ENCODE measurements at regions not wholly inside any gene's neighbourhood (a gene's known extent, or its start where the extent isn't known, plus 50 kb on each side); places are given as distances from the start of the nearest gene placed in this dataset.

DNA sequence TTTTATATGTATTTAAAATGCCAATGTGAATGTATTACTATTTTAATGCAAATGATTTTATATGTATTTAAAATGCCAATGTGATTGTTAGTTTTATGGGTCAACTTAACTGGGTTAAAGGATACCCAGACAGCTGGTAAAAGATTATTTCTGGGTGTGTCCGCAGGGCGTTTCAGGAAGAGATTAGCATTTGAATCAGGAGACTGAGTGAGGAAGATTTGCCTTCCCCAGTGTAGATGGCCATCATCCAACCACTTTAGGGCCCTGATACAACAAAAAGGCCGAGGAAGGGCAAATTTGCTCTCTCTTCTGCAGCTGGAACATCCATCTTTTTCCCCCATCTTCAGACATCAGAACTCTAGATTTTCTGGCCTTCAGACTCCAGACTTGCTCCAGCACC, 116.2 kb downstream of the BAMBI start:
- H3K27me3 Mint-ChIP-seq: peaks cover 25% of the 10 kb centered on the region
- H3K4me3 Mint-ChIP-seq: no peak overlapping the region
- DNase-seq (ENCODE audit: low spot score in 2 of 2) (no peak), ATAC-seq (replicated peaks; ENCODE audit: extremely low read depth, poor library complexity, severe bottlenecking) (no peak)
- H3K36me3 Mint-ChIP-seq (ENCODE audit: insufficient read depth): no peaks in the 10 kb centered on the region
- no peak overlapping the region for H3K27ac Mint-ChIP-seq (ENCODE audit: low read depth)
- H3K9me3 Mint-ChIP-seq: no peaks in the 10 kb centered on the region
- H3K4me1 Mint-ChIP-seq: no peaks in the 10 kb centered on the region

DNA sequence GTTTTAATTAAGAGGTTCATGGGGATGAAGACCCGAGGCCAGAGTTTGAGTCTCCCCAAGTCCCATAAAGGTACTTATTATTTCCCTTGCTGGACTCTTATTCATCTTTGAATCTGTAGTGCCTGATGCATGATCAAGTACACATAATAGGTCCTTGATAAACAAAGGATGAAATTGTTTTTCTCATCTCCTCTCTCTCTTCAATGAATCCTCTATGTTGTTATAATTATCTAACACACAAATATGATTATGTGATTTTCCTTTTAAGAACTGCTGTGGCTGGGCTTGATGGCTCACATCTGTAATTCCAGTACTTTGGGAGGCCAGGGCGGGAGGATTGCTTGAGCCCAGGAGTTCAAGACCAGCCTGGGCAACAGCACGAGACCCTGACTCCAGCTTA, 117.7 kb downstream of the BAMBI start:
- Mint-ChIP-seq H3K4me3 (no peak overlapping the region), H3K9me3 (no peaks in the 10 kb centered on the region), H3K27ac (ENCODE audit: low read depth) (no peak overlapping the region), H3K36me3 (ENCODE audit: insufficient read depth) (no peaks in the 10 kb centered on the region), H3K27me3 (peaks cover 10% of the 10 kb centered on the region), H3K4me1 (no peaks in the 10 kb centered on the region)
- DNase-seq (ENCODE audit: low spot score in 2 of 2) (no peak), ATAC-seq (replicated peaks; ENCODE audit: extremely low read depth, poor library complexity, severe bottlenecking) (no peak)

DNA sequence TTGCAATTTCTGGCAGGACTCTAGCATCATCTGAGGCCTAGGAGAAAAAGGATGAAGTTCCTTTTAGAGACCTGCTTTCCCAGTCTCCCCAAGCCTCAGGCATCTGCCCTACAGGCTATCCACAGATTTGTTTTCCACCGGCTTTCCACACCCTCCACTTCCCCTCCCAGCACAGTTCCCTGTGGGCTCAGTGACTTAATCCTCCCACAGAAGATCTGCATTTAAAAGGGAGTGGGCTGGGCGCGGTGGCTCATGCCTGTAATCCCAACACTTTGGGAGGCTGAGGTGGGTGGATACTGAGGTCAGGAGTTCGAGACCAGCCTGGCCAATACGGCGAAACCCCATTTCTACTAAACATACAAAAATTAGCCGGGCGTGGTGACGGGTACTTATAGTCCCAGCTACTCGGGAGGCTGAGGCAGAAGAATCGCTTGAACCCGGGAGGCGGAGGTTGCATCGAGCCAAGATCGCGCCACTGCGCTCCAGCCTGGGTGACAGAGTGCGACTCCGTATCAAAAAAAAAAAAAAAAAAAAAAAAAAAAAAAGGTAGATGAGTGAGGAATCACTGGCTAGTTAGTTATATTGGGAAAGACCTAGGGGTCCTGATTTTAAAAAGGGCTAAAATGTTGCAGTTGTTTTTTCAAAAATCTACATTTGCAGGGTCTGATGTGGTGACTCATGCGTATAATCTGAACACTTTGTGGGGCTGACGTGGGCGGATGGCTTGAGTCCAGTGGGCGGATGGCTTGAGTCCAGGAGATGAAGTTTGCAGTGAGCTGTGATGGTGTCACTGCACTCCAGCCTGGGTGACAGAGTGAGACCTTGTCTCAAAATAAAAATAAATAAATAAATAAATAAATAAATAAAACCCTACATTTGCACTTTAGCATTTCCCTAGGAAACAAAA, 119.5 kb downstream of the BAMBI start:
- H3K27me3 Mint-ChIP-seq: no peaks in the 10 kb centered on the region
- DNase-seq (ENCODE audit: low spot score in 2 of 2) (no peak), ATAC-seq (replicated peaks; ENCODE audit: extremely low read depth, poor library complexity, severe bottlenecking) (no peak)

DNA sequence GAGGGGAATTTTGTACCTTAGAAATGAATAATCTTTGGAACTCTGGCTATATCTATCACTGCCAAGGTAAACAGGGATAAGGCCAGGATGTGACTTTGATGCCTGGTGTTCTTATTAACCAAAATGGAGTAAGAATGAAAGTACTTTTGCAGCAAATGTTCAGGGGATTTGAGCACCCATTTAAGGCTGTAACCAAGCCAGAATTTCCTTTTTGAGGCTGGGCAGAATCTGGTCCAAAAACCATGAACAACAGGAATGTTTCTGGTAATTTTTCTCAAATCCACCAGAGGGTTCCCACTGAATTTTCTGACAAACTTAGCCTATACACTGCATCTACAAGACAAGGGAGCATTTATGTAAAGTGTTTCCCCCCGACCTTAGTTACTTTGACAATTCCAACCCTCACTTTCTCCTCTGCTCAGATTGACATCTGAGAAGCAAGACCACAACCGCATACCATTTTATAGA, 120.6 kb downstream of the BAMBI start:
- H3K36me3 Mint-ChIP-seq (ENCODE audit: insufficient read depth): no peaks in the 10 kb centered on the region
- no peak for ATAC-seq (replicated peaks; ENCODE audit: extremely low read depth, poor library complexity, severe bottlenecking)
- no peak overlapping the region for H3K27ac Mint-ChIP-seq (ENCODE audit: low read depth)
- no peaks in the 10 kb centered on the region for H3K27me3 Mint-ChIP-seq
- no peak overlapping the region for H3K4me3 Mint-ChIP-seq
- no peaks in the 10 kb centered on the region for H3K4me1 Mint-ChIP-seq
- DNase-seq (ENCODE audit: low spot score in 2 of 2): no peak
- no peaks in the 10 kb centered on the region for H3K9me3 Mint-ChIP-seq

More for the DNA sequence above, 119.5 kb downstream of the BAMBI start:
- H3K9me3 Mint-ChIP-seq: no peaks in the 10 kb centered on the region
- no peaks in the 10 kb centered on the region for H3K36me3 Mint-ChIP-seq (ENCODE audit: insufficient read depth)
- H3K4me3 Mint-ChIP-seq: no peak overlapping the region
- H3K27ac Mint-ChIP-seq (ENCODE audit: low read depth): no peak overlapping the region
- H3K4me1 Mint-ChIP-seq: no peaks in the 10 kb centered on the region

DNA sequence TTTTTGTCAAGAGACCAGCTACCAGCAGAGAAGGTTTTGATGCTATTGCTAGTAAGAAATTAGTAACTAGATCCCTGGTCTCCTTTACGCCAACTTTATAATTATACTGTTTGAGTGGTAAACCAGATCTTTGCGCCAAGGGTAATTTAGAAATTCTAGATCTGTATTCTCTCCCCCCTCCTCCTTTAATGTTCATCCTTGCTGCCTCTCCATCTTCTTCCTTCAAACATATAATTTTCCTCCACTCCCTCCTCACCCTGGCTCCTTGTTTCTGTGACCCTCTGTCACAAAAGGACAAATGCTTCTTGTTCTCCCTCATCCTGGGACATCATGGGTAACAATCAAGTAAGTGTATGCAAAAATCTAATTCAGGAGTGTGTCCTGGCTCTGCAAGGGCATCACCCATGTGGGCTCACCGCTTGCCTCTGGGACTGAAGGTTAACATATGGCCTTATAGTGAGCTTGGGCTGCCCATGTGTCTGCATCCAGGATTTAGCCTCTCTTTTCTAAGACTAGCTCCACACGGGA, 121.2 kb downstream of the BAMBI start:
- Mint-ChIP-seq H3K27me3 (no peaks in the 10 kb centered on the region), H3K36me3 (ENCODE audit: insufficient read depth) (no peaks in the 10 kb centered on the region)

DNA sequence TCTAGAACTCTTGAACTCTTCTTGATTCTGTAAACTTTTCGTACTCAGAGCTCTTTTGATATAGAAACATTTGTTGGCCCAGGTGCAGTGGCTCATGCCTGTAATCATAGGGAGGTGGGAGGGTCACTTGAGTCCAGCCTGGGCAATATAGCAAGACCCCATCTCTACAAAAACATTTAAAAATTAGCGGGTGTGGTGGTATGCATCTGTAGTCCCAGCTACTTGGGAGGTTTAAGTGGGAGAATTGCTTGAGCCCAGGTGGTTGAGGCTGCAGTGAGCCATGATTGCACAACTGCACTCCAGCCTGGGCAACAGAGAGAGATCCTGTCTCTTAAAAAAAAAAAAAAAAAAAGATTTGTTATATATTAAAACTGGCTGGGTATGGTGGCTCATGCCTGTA, 121.6 kb downstream of the BAMBI start:
- no peaks in the 10 kb centered on the region for H3K27me3 Mint-ChIP-seq
- no peak for DNase-seq (ENCODE audit: low spot score in 2 of 2)
- H3K36me3 Mint-ChIP-seq (ENCODE audit: insufficient read depth): no peaks in the 10 kb centered on the region
- H3K4me3 Mint-ChIP-seq: no peak overlapping the region
- H3K27ac Mint-ChIP-seq (ENCODE audit: low read depth): no peak overlapping the region
- ATAC-seq (replicated peaks; ENCODE audit: extremely low read depth, poor library complexity, severe bottlenecking): no peak
- no peaks in the 10 kb centered on the region for H3K4me1 Mint-ChIP-seq
- no peaks in the 10 kb centered on the region for H3K9me3 Mint-ChIP-seq

More for the DNA sequence above, 121.2 kb downstream of the BAMBI start:
- H3K9me3 Mint-ChIP-seq: no peaks in the 10 kb centered on the region
- no peaks in the 10 kb centered on the region for H3K4me1 Mint-ChIP-seq
- DNase-seq (ENCODE audit: low spot score in 2 of 2): no peak
- ATAC-seq (replicated peaks; ENCODE audit: extremely low read depth, poor library complexity, severe bottlenecking): no peak
- no peak overlapping the region for H3K4me3 Mint-ChIP-seq
- H3K27ac Mint-ChIP-seq (ENCODE audit: low read depth): no peak overlapping the region

DNA sequence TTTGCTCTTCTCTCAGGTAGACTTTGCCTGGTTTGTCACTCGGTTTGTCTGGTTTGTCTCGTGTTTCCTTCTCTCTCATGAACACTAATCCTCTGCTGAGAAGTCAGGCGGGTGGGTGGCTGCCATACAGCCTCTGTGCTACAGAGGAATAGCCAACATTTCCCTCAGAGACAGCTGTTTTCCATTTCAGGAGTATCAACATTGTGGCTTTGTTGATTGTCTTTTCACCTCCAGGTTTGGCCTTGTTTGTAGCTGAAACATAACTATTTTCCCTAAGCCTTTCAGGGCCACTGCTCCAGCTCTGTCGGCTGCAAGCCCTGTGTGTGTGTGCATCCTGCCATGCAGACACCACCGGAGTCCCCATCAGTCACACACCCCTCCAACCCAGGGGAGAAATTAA, 122.8 kb downstream of the BAMBI start:
- Mint-ChIP-seq H3K27ac (ENCODE audit: low read depth) (no peak overlapping the region), H3K4me3 (no peak overlapping the region), H3K27me3 (peaks cover 3% of the 10 kb centered on the region), H3K4me1 (no peaks in the 10 kb centered on the region), H3K9me3 (no peaks in the 10 kb centered on the region), H3K36me3 (ENCODE audit: insufficient read depth) (no peaks in the 10 kb centered on the region)
- no peak for DNase-seq (ENCODE audit: low spot score in 2 of 2)
- ATAC-seq (replicated peaks; ENCODE audit: extremely low read depth, poor library complexity, severe bottlenecking): no peak

DNA sequence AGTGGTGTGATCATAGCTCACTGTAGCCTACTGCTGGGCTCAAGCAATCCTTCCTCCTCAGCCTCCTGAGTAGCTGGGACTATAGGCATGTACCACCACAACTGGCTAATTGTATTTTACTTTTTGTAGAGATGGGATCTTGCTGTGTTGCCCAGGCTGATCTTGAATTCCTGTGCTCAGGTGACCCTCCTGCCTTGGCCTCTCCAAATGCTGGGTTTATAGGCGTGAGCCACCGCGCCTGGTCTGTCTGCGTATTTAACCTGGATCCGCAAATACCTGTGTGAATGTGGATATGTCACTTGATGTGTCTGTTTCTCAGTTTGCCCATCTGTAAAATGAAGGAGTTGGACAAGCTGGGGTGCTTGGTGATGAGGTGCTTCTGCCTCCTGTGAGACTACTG, 123.9 kb downstream of the BAMBI start:
- Mint-ChIP-seq H3K36me3 (ENCODE audit: insufficient read depth) (no peaks in the 10 kb centered on the region), H3K4me1 (no peaks in the 10 kb centered on the region), H3K27ac (ENCODE audit: low read depth) (no peak overlapping the region), H3K27me3 (peaks cover 14% of the 10 kb centered on the region), H3K4me3 (no peak overlapping the region), H3K9me3 (no peaks in the 10 kb centered on the region)
- no peak for DNase-seq (ENCODE audit: low spot score in 2 of 2)
- ATAC-seq (replicated peaks; ENCODE audit: extremely low read depth, poor library complexity, severe bottlenecking): no peak

DNA sequence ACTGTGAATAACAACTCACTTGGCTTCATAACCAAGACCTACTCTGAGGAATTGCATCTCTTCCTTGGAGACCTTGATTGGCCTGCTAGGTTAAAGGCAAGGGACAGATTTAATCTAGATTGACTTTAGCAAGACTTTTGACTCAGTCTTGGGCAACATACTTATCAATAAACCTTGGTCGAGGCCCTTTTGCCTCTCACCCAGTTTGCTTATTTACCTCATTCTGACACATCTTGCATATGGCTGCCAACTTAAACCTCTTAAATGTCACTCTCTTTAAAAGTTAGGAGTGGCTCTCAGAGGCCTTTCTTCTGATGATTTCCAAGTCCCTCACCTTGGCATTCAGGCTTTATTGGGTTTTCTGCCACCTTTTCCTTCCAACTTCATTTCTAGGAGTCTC, 124.5 kb downstream of the BAMBI start:
- H3K27me3 Mint-ChIP-seq: peaks cover 20% of the 10 kb centered on the region
- no peaks in the 10 kb centered on the region for H3K4me1 Mint-ChIP-seq
- ATAC-seq (replicated peaks; ENCODE audit: extremely low read depth, poor library complexity, severe bottlenecking) (no peak), DNase-seq (ENCODE audit: low spot score in 2 of 2) (no peak)
- H3K36me3 Mint-ChIP-seq (ENCODE audit: insufficient read depth): no peaks in the 10 kb centered on the region
- H3K27ac Mint-ChIP-seq (ENCODE audit: low read depth): no peak overlapping the region
- H3K9me3 Mint-ChIP-seq: no peaks in the 10 kb centered on the region
- H3K4me3 Mint-ChIP-seq: no peak overlapping the region

DNA sequence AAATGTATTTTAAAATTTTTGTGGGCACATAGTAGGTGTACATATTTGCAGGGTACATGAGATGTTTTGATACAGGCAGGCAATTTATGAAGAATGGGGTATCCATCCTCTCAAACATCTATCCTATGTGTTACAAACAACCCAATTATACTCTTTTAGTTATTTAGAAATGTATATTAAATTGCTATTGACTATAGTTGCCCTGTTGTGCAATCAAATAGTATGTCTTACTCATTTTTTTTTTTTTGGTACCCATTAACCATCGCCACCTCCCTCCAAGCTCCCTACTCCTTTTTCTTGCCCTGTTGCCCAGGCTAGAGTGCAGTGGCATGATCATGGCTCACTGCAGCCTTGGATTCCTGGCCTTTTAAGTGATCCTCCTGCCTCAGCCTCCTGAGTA, 128.1 kb downstream of the BAMBI start:
- ATAC-seq (replicated peaks; ENCODE audit: extremely low read depth, poor library complexity, severe bottlenecking): no peak
- DNase-seq (ENCODE audit: low spot score in 2 of 2): no peak
- Mint-ChIP-seq H3K4me3 (no peak overlapping the region), H3K27me3 (peaks cover 46% of the 10 kb centered on the region), H3K9me3 (no peaks in the 10 kb centered on the region), H3K4me1 (no peaks in the 10 kb centered on the region), H3K36me3 (ENCODE audit: insufficient read depth) (no peaks in the 10 kb centered on the region), H3K27ac (ENCODE audit: low read depth) (no peak overlapping the region)

DNA sequence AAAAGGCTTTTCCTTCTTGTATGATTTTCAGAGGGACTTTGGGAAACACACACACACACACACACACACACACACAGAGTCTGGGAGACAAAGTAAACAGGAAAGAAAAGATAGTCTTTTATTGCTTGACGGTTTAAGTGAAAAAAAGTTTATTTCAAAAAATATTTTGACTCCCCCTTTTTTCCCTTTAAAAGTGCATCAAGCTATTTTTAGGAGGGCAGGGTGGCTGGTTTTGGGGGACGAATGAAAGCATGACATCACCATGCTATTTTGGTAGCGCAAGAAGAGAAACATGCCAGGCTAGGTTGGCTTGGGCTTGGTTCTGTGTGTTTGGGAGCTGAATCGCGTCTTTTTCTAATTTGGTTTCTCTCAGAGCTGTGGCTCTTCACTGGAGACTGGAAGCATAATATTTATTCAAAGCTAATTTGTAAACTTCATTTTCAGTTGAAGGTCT, 129.2 kb downstream of the BAMBI start:
- no peaks in the 10 kb centered on the region for H3K36me3 Mint-ChIP-seq (ENCODE audit: insufficient read depth)
- no peak overlapping the region for H3K27ac Mint-ChIP-seq (ENCODE audit: low read depth)
- peaks cover 57% of the 10 kb centered on the region for H3K27me3 Mint-ChIP-seq
- no peak overlapping the region for H3K4me3 Mint-ChIP-seq
- H3K4me1 Mint-ChIP-seq: no peaks in the 10 kb centered on the region
- DNase-seq (ENCODE audit: low spot score in 2 of 2): no peak
- no peak for ATAC-seq (replicated peaks; ENCODE audit: extremely low read depth, poor library complexity, severe bottlenecking)
- H3K9me3 Mint-ChIP-seq: no peaks in the 10 kb centered on the region

DNA sequence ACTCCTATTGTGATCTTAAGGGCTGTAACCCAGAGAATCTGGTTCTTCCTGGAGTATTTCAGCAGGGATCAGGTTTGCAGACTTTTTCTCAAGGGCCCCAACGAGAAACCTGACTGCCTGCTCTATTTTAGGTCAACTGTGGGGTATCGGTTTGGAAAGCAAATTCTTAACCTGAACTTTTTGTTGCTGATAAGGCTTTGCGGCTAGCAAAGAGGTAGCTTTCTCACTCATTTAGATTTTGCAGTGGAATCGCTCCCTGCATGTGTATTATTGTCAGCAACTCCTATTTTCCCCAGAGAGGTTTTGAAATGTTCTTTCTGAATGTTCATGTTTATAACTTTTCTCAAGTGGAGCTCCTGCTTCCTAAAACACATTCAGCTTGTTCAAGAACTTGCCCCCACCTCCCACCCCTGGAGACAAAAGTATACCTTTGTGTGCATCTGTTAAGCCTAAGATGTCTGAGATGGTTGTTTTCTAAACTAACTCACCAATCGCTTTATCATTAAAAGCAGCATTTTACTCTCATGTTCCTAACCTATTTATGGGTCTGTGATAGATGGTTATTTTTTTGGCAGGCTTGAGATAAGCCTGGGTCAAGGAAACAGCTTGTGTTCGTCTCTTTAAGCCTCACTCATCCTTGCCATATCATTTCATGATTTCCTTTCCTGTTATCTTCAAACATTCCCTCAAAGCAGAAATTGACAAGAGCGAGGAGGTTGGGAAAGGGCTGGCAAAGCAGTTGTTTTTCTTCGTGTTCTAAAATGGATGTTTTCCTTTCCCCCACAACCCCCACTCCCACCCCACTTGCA, 129.8 kb downstream of the BAMBI start:
- DNase-seq (ENCODE audit: low spot score in 2 of 2): no peak
- no peak overlapping the region for H3K27ac Mint-ChIP-seq (ENCODE audit: low read depth)
- no peaks in the 10 kb centered on the region for H3K9me3 Mint-ChIP-seq
- no peaks in the 10 kb centered on the region for H3K36me3 Mint-ChIP-seq (ENCODE audit: insufficient read depth)
- H3K27me3 Mint-ChIP-seq: peaks cover 63% of the 10 kb centered on the region
- no peak overlapping the region for H3K4me3 Mint-ChIP-seq
- no peak for ATAC-seq (replicated peaks; ENCODE audit: extremely low read depth, poor library complexity, severe bottlenecking)
- H3K4me1 Mint-ChIP-seq: no peaks in the 10 kb centered on the region
